ENCODE measurements at regions not wholly inside any gene's neighbourhood (a gene's known extent, or its start where the extent isn't known, plus 50 kb on each side); places are given as distances from the start of the nearest gene placed in this dataset.

DNA sequence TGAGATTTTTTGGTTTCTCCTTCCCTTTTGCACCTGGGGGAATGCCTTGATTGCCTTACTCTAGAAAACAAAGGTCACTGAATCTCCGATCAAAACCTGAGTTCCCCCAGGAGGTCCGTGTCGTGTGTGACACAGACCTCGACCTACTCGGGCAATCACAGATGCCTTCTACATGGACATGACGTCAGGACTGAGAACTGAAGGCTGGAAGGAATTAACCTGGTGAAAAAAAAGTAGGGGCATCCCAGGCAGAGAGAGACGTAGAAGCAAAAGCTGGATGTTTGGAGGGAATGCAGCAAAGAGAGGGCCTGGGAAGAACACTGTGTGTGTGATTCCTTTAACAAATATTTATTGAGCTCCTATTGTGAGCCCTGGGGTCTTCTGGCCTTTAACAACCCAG, 178.0 kb downstream of the PRDM2 start:
- H3K27me3 ChIP-seq (ENCODE audit: control insufficient read depth, insufficient read depth, low read length), result no peaks in the 10 kb centered on the region
- H3K9me3 ChIP-seq (ENCODE audit: control insufficient read depth in 2 of 3, insufficient read depth in 1 of 3, low read length in 3 of 3), result no peaks in the 10 kb centered on the region
- H3K36me3 ChIP-seq (ENCODE audit: control insufficient read depth in 2 of 3, insufficient read depth in 3 of 3, low read length in 3 of 3), result no peaks in the 10 kb centered on the region
- no peak overlapping the region for H3K9ac ChIP-seq (ENCODE audit: low read length in 3 of 3)
- no peak overlapping the region for H3K4me3 ChIP-seq (ENCODE audit: low read length in 3 of 3)
- DNase-seq (no peak), FAIRE-seq (no peak)
- H3K4me1 ChIP-seq (ENCODE audit: control insufficient read depth in 2 of 3, insufficient read depth in 2 of 3, low read depth in 1 of 3, low read length in 3 of 3), result no peaks in the 10 kb centered on the region
- intact Hi-C loops (cut with DNase I), result no loop called here
- TF ChIP-seq, protein P1, sequence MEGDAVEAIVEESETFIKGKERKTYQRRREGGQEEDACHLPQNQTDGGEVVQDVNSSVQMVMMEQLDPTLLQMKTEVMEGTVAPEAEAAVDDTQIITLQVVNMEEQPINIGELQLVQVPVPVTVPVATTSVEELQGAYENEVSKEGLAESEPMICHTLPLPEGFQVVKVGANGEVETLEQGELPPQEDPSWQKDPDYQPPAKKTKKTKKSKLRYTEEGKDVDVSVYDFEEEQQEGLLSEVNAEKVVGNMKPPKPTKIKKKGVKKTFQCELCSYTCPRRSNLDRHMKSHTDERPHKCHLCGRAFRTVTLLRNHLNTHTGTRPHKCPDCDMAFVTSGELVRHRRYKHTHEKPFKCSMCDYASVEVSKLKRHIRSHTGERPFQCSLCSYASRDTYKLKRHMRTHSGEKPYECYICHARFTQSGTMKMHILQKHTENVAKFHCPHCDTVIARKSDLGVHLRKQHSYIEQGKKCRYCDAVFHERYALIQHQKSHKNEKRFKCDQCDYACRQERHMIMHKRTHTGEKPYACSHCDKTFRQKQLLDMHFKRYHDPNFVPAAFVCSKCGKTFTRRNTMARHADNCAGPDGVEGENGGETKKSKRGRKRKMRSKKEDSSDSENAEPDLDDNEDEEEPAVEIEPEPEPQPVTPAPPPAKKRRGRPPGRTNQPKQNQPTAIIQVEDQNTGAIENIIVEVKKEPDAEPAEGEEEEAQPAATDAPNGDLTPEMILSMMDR (IDR thresholded peaks at IDR 0.05; ENCODE audit: borderline replicate concordance, extremely low read depth, insufficient read depth), result no peak
- H3K27ac ChIP-seq (ENCODE audit: low read depth in 2 of 2, low read length in 2 of 2), result no peak overlapping the region

DNA sequence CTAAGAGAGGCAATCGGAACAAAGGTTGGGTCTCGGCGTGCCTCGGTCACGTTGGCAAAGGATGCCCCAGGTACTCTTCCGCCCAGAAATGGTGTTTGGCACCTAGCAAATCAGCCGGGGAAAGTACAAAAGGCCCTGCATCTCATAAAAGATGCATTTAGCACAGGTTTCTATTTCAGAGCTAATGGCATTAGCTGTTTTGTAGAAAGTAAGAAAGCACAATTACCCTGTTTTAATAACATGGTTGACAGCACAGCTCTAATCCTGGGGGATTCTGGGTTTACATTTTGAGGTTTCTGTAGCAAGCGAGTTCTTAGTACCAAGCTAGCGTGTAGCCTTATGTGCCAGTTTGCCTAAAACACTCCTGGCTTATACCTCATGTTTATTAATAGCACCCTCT, 178.5 kb downstream of the PRDM2 start:
- no peaks in the 10 kb centered on the region for H3K4me1 ChIP-seq (ENCODE audit: control insufficient read depth in 2 of 3, insufficient read depth in 2 of 3, low read depth in 1 of 3, low read length in 3 of 3)
- no peak overlapping the region for H3K27ac ChIP-seq (ENCODE audit: low read depth in 2 of 2, low read length in 2 of 2)
- no peaks in the 10 kb centered on the region for H3K9me3 ChIP-seq (ENCODE audit: control insufficient read depth in 2 of 3, insufficient read depth in 1 of 3, low read length in 3 of 3)
- intact Hi-C loops (cut with DNase I), result no loop called here
- TF ChIP-seq, protein P1 (IDR thresholded peaks at IDR 0.05; ENCODE audit: borderline replicate concordance, extremely low read depth, insufficient read depth), result no peak
- no peak for FAIRE-seq
- H3K27me3 ChIP-seq (ENCODE audit: control insufficient read depth, insufficient read depth, low read length), result no peaks in the 10 kb centered on the region
- H3K4me3 ChIP-seq (ENCODE audit: low read length in 3 of 3), result no peak overlapping the region
- DNase-seq, result no peak
- H3K36me3 ChIP-seq (ENCODE audit: control insufficient read depth in 2 of 3, insufficient read depth in 3 of 3, low read length in 3 of 3), result no peaks in the 10 kb centered on the region
- H3K9ac ChIP-seq (ENCODE audit: low read length in 3 of 3), result no peak overlapping the region

DNA sequence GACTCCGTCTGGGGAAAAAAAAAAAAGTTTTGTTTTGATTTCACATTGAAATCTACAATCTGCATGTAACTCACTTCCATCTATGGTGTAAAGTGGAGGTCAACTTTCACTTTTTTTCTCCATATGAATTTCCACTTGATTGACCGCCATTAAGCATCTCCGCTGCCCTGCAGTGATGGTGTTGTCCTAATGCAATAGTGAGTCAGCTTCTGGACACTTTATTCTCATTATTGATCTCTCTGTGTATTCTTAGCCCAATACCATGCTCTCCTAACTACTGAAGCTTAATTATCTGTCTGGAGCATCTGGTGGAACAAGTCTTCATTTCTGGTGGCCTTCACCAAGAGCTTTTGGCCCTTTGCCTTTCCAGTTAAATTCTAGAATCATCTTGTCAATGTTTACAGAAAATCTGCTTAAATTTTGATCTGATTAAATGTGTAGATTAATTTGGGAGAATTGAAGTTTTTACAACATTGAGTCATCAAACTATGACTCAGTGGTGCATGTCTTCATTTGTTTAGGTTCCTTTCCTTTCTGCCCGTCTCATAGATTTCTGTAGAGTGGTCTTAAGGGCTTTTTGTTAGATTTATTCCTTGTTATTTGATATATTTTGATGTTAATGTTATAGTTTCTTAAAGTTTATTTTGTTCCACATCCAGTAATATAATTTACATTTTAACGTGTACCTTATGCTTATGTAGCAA, 181.5 kb downstream of the PRDM2 start:
- FAIRE-seq (no peak), DNase-seq (no peak)
- H3K9ac ChIP-seq (ENCODE audit: low read length in 3 of 3), result no peak overlapping the region
- no peaks in the 10 kb centered on the region for H3K9me3 ChIP-seq (ENCODE audit: control insufficient read depth in 2 of 3, insufficient read depth in 1 of 3, low read length in 3 of 3)
- H3K36me3 ChIP-seq (ENCODE audit: control insufficient read depth in 2 of 3, insufficient read depth in 3 of 3, low read length in 3 of 3), result no peaks in the 10 kb centered on the region
- TF ChIP-seq, protein P1 (IDR thresholded peaks at IDR 0.05; ENCODE audit: borderline replicate concordance, extremely low read depth, insufficient read depth), result no peak
- H3K27ac ChIP-seq (ENCODE audit: low read depth in 2 of 2, low read length in 2 of 2), result no peak overlapping the region
- H3K4me3 ChIP-seq (ENCODE audit: low read length in 3 of 3), result no peak overlapping the region
- no peaks in the 10 kb centered on the region for H3K4me1 ChIP-seq (ENCODE audit: control insufficient read depth in 2 of 3, insufficient read depth in 2 of 3, low read depth in 1 of 3, low read length in 3 of 3)
- intact Hi-C loops (cut with DNase I), result no loop called here
- H3K27me3 ChIP-seq (ENCODE audit: control insufficient read depth, insufficient read depth, low read length), result no peaks in the 10 kb centered on the region
